WERI-Rb-1 (cell line): ENCODE measurements at regions not wholly inside any gene's neighbourhood (a gene's known extent, or its start where the extent isn't known, plus 50 kb on each side); places are given as distances from the start of the nearest gene placed in this dataset.

Source experiments
- DNase-seq: peaks from one replicate; pipeline ENCODE4 v3.0.0-alpha.2; 2020
- H3K27ac ChIP-seq: fragments of 250-450 bp; sonication (Bioruptor Pico); 2 replicates; pipeline ENCODE4 v1.5.1; 2020; ENCODE audit warnings: mild to moderate bottlenecking, moderate library complexity
- H3K27me3 ChIP-seq: fragments of 250-450 bp; sonication (Bioruptor Pico); 2 replicates; pipeline ENCODE4 v1.5.1; 2021; ENCODE audit warnings: mild to moderate bottlenecking, low read depth, moderate library complexity; ENCODE audit not compliant: insufficient read depth, severe bottlenecking
- H3K36me3 ChIP-seq: fragments of 250-450 bp; sonication (Bioruptor Pico); 2 replicates; pipeline ENCODE4 v1.5.1; 2020; ENCODE audit warnings: mild to moderate bottlenecking, moderate library complexity
- H3K4me3 ChIP-seq: 2 replicates; pipeline ENCODE4 v1.5.1; 2011; ENCODE audit warnings: low read depth, mild to moderate bottlenecking, control low read depth, low read length
- H3K9me3 ChIP-seq: fragments of 250-450 bp; sonication (Bioruptor Pico); 2 replicates; pipeline ENCODE4 v1.5.1; 2021; ENCODE audit warnings: mild to moderate bottlenecking, moderate library complexity; ENCODE audit not compliant: severe bottlenecking
- CTCF ChIP-seq: IDR thresholded peaks from 2 replicates; pipeline ENCODE4 v1.5.1; 2011; ENCODE audit warnings: low read depth, mild to moderate bottlenecking, control low read depth, inconsistent platforms, low read length

DNA sequence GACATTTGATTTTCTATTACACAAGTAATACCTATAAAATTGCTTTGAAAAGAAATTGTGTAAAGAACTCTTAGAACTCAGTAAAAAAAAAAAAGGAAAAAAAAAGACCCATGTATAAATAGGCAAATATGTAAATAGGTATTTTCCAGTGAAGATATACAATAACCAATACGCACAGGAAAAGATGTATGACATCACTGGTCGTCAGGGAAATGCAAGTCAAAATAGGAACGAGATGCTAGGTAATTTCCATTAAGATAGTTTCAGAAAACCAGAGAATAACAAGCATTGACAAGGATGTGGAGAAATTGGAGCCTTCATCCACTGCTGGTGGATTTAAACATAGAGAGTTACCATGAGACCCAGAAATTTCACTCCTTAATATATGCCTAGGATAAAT lies 708.8 kb downstream of the MTRR start:
- H3K27ac ChIP-seq: no peak overlapping the region
- no peak for DNase-seq
- peaks cover 19% of the 10 kb centered on the region for H3K27me3 ChIP-seq
- H3K36me3 ChIP-seq: no peaks in the 10 kb centered on the region
- no peak for TF ChIP-seq CTCF
- H3K9me3 ChIP-seq: no peaks in the 10 kb centered on the region
- no peak overlapping the region for H3K4me3 ChIP-seq

DNA sequence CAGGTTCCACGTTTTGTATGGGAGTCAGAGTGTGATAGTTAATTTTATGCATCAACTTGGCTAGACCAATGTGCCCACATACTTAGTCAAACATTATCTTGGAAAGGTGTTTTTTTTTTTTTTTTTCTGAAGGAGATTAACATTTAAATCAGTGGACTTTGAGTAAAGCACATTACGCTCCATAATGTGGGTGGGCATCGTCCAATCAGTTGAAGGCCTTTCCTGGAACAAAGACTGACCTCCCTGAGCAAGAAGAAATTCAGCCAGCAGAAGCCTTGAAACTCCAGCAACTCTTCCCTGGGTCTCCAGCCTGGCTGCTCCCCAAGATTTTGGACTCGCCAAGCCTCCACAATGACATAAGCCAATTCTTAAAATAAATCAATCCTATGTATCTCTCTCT lies 711.4 kb downstream of the MTRR start:
- H3K9me3 ChIP-seq: no peaks in the 10 kb centered on the region
- no peak for DNase-seq
- H3K27ac ChIP-seq: no peak overlapping the region
- no peaks in the 10 kb centered on the region for H3K36me3 ChIP-seq
- no peak overlapping the region for H3K4me3 ChIP-seq
- peaks cover 19% of the 10 kb centered on the region for H3K27me3 ChIP-seq
- TF ChIP-seq CTCF: no peak

- Histone ChIP-seq H3K27me3 (peaks cover 15% of the 10 kb centered on the region), H3K9me3 (no peaks in the 10 kb centered on the region), H3K36me3 (no peaks in the 10 kb centered on the region), H3K4me3 (no peak overlapping the region), H3K27ac (no peak overlapping the region)
- no peak for TF ChIP-seq CTCF
- DNase-seq: no peak
These were observed 712.1 kb downstream of the MTRR start for GRCh38 chr5:8581047-8581446.

DNA sequence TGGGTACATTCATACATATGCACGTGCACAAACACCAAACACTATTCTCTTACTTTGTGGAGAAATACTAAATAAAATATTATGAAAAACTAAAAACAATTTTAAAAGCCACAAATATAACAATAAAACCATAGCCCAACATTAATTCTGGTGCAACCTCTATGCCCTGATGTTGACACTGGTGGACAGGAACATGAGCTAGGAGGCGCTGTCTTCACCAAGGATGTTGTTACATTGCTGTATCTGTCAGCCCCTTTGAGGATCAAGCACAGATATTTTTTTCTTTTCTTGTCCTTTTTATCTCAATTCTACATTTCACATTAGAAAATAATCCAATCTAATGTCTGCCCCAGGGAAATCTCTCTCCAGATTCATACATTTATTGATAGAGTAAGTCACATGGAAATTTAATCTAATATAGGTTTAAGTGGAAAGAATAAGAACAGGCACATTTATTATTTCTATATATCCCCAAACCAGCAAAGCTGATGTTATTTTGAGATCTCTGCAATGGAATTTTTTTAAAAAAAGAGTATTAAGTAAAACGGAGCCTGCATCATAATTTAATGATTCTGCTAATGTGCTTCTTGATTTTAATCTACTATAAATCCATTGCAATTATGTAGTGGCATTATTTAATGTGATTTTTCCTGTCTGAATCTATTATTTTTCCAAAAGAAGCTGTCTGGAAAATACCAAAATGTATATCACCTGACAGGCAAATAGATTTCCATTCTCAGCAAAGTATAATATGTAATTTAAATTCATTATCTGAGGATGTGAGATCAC lies 716.5 kb downstream of the MTRR start:
- no peak for TF ChIP-seq CTCF
- no peak overlapping the region for H3K27ac ChIP-seq
- DNase-seq: no peak

DNA sequence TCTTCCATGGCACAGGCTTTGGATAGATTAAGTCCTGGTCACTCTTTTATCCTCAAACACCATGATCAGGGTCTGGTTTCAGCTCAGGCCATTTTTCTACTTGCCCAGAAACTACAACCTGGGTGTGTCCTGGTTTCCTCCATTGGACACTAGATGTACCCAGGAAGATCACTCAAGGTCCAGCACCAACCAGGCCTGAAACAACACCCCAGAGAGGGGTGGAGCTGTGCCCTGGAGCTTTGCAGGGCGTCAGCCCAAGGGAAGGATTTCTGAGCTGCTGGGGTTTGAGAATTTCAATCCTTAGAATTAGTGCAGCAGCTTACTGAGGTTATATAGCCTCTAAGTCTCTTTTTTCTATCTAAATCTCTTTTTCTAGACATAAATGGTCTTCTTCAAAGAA lies 722.0 kb downstream of the MTRR start:
- peaks cover 5% of the 10 kb centered on the region for H3K27me3 ChIP-seq
- no peak for DNase-seq
- H3K36me3 ChIP-seq: no peaks in the 10 kb centered on the region
- H3K4me3 ChIP-seq: no peak overlapping the region
- no peaks in the 10 kb centered on the region for H3K9me3 ChIP-seq
- H3K27ac ChIP-seq: no peak overlapping the region
- TF ChIP-seq CTCF: no peak

More for the DNA sequence above, 716.5 kb downstream of the MTRR start:
- Histone ChIP-seq H3K36me3 (no peaks in the 10 kb centered on the region), H3K27me3 (peaks cover 4% of the 10 kb centered on the region), H3K4me3 (no peak overlapping the region), H3K9me3 (no peaks in the 10 kb centered on the region)

DNA sequence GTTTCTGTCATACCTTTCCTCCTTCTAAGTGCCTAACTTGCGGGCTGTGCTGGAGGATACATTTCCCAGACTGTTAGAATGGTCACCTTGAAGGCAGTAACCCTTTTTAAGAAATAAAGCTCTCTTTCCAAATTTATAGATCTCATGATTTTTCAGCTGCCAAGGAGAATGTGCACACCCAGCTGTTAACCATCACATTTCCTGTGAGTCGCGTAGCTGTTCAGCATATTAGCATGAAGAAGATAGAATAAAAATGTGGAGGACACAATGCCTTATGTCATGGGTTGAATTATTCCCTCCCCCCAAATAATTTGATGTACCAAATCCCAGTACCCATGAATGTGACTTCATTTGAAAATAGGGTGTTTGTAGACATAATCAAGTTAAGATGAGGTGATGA lies 729.4 kb downstream of the MTRR start:
- Histone ChIP-seq H3K4me3 (no peak overlapping the region), H3K36me3 (no peaks in the 10 kb centered on the region), H3K27ac (no peak overlapping the region), H3K27me3 (peaks cover 26% of the 10 kb centered on the region), H3K9me3 (no peaks in the 10 kb centered on the region)
- no peak for TF ChIP-seq CTCF
- no peak for DNase-seq
